ENCODE measurements at regions not wholly inside any gene's neighbourhood (a gene's known extent, or its start where the extent isn't known, plus 50 kb on each side); places are given as distances from the start of the nearest gene placed in this dataset.
"Not testable (repeated sequence)": the region's sequence is repeated elsewhere in the genome, so short reads cannot be mapped to it uniquely, and the experiment has no call there.

GRCh38 chr14:80275208-80275850, 64.0 kb upstream of the DIO2 start:
- H3K27ac ChIP-seq (replicated peaks), result no peak overlapping the region
- DNase-seq (ENCODE audit: low read depth in 1 of 2, low spot score in 1 of 2), result no peak
- TF ChIP-seq SPI1 (IDR thresholded peaks at IDR 0.05; ENCODE audit: borderline replicate concordance, low read depth) (no peak), POLR2AphosphoS5 (IDR thresholded peaks at IDR 0.05; ENCODE audit: low read depth) (no peak), REST (IDR thresholded peaks at IDR 0.05; ENCODE audit: insufficient replicate concordance, low read depth) (no peak)
- H3K4me3 ChIP-seq (replicated peaks; ENCODE audit: insufficient read depth, low read length), result no peak overlapping the region
- no peaks in the 10 kb centered on the region for H3K27me3 ChIP-seq (ENCODE audit: insufficient read depth, poor library complexity, severe bottlenecking)

GRCh38 chr14:80274310-80274709, 63.0 kb upstream of the DIO2 start:
- not testable (repeated sequence) for H3K27ac ChIP-seq (replicated peaks); H3K27me3 ChIP-seq (ENCODE audit: insufficient read depth, poor library complexity, severe bottlenecking); DNase-seq (ENCODE audit: low read depth in 1 of 2, low spot score in 1 of 2); H3K4me3 ChIP-seq (replicated peaks; ENCODE audit: insufficient read depth, low read length)

GRCh38 chr14:80271389-80271788, 60.1 kb upstream of the DIO2 start:
- DNase-seq (ENCODE audit: low read depth in 1 of 2, low spot score in 1 of 2), result no peak
- Histone ChIP-seq H3K4me3 (replicated peaks; ENCODE audit: insufficient read depth, low read length) (no peak overlapping the region), H3K27me3 (ENCODE audit: insufficient read depth, poor library complexity, severe bottlenecking) (no peaks in the 10 kb centered on the region), H3K27ac (replicated peaks) (no peak overlapping the region)
- no peak for TF ChIP-seq GABPA (IDR thresholded peaks at IDR 0.05; ENCODE audit: low read depth)
- TF ChIP-seq CTCF (IDR thresholded peaks at IDR 0.05; ENCODE audit: insufficient read depth, low read length), result no peak
- no peak for TF ChIP-seq SPI1 (IDR thresholded peaks at IDR 0.05; ENCODE audit: borderline replicate concordance, low read depth)
- no peak for TF ChIP-seq REST (IDR thresholded peaks at IDR 0.05; ENCODE audit: insufficient replicate concordance, low read depth)
- no peak for TF ChIP-seq POLR2AphosphoS5 (IDR thresholded peaks at IDR 0.05; ENCODE audit: low read depth)

GRCh38 chr14:80269353-80269925, 58.1 kb upstream of the DIO2 start:
- Histone ChIP-seq H3K27ac (replicated peaks) (no peak overlapping the region), H3K4me3 (replicated peaks; ENCODE audit: insufficient read depth, low read length) (no peak overlapping the region), H3K27me3 (ENCODE audit: insufficient read depth, poor library complexity, severe bottlenecking) (no peaks in the 10 kb centered on the region)
- TF ChIP-seq SPI1 (IDR thresholded peaks at IDR 0.05; ENCODE audit: borderline replicate concordance, low read depth), result no peak
- no peak for TF ChIP-seq CTCF (IDR thresholded peaks at IDR 0.05; ENCODE audit: insufficient read depth, low read length)
- TF ChIP-seq POLR2AphosphoS5 (IDR thresholded peaks at IDR 0.05; ENCODE audit: low read depth), result no peak
- DNase-seq (ENCODE audit: low read depth in 1 of 2, low spot score in 1 of 2), result no peak

- Histone ChIP-seq H3K27me3 (ENCODE audit: insufficient read depth, poor library complexity, severe bottlenecking) (no peaks in the 10 kb centered on the region), H3K4me3 (replicated peaks; ENCODE audit: insufficient read depth, low read length) (no peak overlapping the region), H3K27ac (replicated peaks) (no peak overlapping the region)
- no peak for TF ChIP-seq CTCF (IDR thresholded peaks at IDR 0.05; ENCODE audit: insufficient read depth, low read length)
- TF ChIP-seq POLR2AphosphoS5 (IDR thresholded peaks at IDR 0.05; ENCODE audit: low read depth), result no peak
- no peak for TF ChIP-seq REST (IDR thresholded peaks at IDR 0.05; ENCODE audit: insufficient replicate concordance, low read depth)
- TF ChIP-seq SPI1 (IDR thresholded peaks at IDR 0.05; ENCODE audit: borderline replicate concordance, low read depth), result no peak
- no peak for TF ChIP-seq GABPA (IDR thresholded peaks at IDR 0.05; ENCODE audit: low read depth)
- DNase-seq (ENCODE audit: low read depth in 1 of 2, low spot score in 1 of 2), result no peak
Observed at GRCh38 chr14:80266930-80267329, 55.6 kb upstream of the DIO2 start.

Measured in HL-60 (cell line).